T-helper 2 cell treated with Interferon-gamma antibody and Interleukin-4, amounts not matched to agents 5 μg/mL and 100 μg/mL, for 36 hours (primary cell): ENCODE measurements at regions not wholly inside any gene's neighbourhood (a gene's known extent, or its start where the extent isn't known, plus 50 kb on each side); places are given as distances from the start of the nearest gene placed in this dataset.
"Not testable (repeated sequence)": the region's sequence is repeated elsewhere in the genome, so short reads cannot be mapped to it uniquely, and the experiment has no call there.

Experiments
- DNase-seq: peaks from one replicate; pipeline ENCODE4 v3.0.0; 2021; ENCODE audit warnings: low spot score
- H3K27ac Mint-ChIP-seq: one replicate; pipeline ENCODE4 v1.8.0; 2021; ENCODE audit warnings: mild to moderate bottlenecking, mixed read lengths
- H3K27me3 Mint-ChIP-seq: one replicate; pipeline ENCODE4 v1.8.0; 2021; ENCODE audit warnings: low read depth, mixed read lengths
- H3K36me3 Mint-ChIP-seq: one replicate; pipeline ENCODE4 v1.8.0; 2021; ENCODE audit warnings: low read depth, mixed read lengths
- H3K4me1 Mint-ChIP-seq: one replicate; pipeline ENCODE4 v1.8.0; 2021; ENCODE audit warnings: low read depth, mixed read lengths
- H3K4me3 Mint-ChIP-seq: one replicate; pipeline ENCODE4 v1.8.0; 2022; ENCODE audit warnings: mild to moderate bottlenecking, moderate library complexity, mixed read lengths
- H3K9me3 Mint-ChIP-seq: one replicate; pipeline ENCODE4 v1.8.0; 2021; ENCODE audit warnings: mixed read lengths

DNA sequence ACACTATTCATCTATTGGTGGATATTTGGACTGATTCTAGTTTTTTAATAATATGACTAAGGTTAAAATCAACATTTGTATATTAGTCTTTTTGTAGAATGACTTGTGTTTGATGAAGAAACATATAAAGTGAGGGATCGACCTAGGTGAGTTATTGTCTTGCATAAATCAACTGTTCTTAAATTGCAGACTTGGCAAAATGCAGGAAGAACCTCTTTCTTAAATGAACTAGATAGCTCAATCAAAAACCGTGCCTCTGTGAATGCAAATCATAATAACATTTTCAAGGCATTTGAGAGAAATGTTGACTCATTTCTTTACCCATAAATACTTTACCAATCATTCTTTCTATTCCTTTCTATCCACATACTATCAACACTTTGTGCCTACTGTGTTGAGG lies 101.5 kb upstream of the ANK3 start:
- no peak overlapping the region for H3K4me3 Mint-ChIP-seq
- no peak for DNase-seq
- peaks cover 9% of the 10 kb centered on the region for H3K4me1 Mint-ChIP-seq
- H3K27ac Mint-ChIP-seq: no peak overlapping the region
- no peaks in the 10 kb centered on the region for H3K36me3 Mint-ChIP-seq
- H3K9me3 Mint-ChIP-seq: no peaks in the 10 kb centered on the region
- no peaks in the 10 kb centered on the region for H3K27me3 Mint-ChIP-seq

DNA sequence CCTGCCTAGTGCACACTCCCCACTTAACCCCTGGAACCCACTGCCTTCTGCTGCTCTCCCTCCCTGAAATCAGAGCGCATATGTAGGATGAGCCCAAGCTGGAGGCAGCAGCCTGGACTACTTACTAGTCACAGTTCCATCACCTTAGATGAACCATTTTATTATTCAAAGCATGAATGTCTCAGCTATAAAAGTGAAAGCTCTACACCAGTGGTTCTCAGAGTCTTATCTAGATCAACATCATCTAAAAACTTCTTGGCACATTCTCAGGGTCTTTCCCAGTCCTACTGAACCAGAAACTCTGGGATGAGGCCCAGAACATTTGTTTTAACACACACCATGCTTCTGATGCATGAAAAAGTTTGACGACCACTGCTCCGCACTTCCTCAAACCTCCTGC lies 100.3 kb upstream of the ANK3 start:
- peaks cover 9% of the 10 kb centered on the region for H3K4me1 Mint-ChIP-seq
- DNase-seq: no peak
- no peaks in the 10 kb centered on the region for H3K27me3 Mint-ChIP-seq

DNA sequence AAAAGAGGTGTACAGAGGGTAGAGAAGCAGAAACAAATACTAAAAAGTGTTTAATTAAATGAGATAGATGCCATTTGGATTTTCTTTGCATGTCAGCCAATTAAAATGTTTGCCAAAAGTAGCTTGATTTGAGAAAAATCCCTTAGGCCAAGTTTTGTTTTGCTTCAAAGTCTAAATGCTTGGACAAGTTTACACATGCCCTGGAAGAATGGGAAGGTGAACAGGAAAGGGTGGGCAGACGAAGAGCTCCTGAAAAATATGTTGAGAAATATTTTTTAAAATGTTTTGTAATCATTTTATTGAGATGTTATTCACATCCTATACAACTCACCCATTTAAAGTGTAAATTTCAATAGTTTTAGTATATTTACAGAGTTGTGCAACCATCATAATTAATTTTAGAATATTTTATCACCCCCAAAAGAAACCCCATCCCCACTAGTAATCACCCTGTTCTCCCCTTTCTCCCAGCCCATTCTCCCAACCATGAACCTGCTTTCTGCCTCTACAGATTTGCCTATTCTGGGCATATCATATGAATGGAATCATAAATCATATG lies 98.5 kb upstream of the ANK3 start:
- peaks cover 8% of the 10 kb centered on the region for H3K4me1 Mint-ChIP-seq
- H3K9me3 Mint-ChIP-seq: no peaks in the 10 kb centered on the region
- no peaks in the 10 kb centered on the region for H3K27me3 Mint-ChIP-seq
- H3K4me3 Mint-ChIP-seq: no peak overlapping the region
- no peaks in the 10 kb centered on the region for H3K36me3 Mint-ChIP-seq
- no peak overlapping the region for H3K27ac Mint-ChIP-seq
- no peak for DNase-seq

More for the DNA sequence above, 100.3 kb upstream of the ANK3 start:
- Mint-ChIP-seq H3K36me3 (no peaks in the 10 kb centered on the region), H3K4me3 (no peak overlapping the region), H3K9me3 (no peaks in the 10 kb centered on the region), H3K27ac (no peak overlapping the region)

DNA sequence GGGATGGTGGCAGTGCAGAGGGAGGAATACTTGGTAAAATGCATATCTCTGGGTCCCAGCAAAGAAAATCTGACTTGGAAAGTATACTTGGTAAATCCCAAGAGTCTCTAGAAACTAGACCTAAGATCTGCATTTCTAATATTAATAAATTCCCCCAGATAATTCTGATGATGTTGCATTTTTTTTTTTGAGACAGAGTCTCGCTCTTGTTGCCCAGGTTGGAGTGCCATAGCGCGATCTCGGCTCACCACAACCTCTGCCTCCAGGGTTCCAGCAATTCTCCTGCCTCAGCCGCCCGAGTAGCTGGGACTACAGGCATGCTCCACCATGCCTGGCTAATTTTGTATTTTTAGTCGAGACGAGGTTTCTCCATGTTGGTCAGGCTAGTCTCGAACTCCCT lies 97.9 kb upstream of the ANK3 start:
- Mint-ChIP-seq H3K4me1 (peaks cover 6% of the 10 kb centered on the region), H3K36me3 (no peaks in the 10 kb centered on the region), H3K27me3 (no peaks in the 10 kb centered on the region), H3K4me3 (no peak overlapping the region), H3K27ac (no peak overlapping the region), H3K9me3 (no peaks in the 10 kb centered on the region)
- no peak for DNase-seq

DNA sequence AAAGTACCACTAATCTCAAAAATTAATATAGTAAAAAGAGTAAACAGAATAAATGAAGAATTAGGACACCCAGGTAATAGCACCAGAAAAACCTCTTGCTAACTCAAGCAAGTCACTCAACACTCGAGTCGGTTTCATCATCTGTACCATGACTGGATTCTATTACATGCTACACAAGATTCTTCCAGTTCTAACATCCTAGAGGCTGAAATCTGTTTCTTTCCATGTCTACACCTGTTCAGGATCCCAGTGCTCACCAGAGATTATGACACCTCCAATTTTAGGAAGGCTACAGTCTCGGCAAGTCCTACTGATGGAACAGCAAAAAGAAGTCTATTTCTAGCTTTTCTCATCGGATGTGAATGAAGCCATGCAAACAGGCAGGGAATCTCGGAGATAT lies 95.3 kb upstream of the ANK3 start:
- Mint-ChIP-seq H3K27ac (no peak overlapping the region), H3K36me3 (no peaks in the 10 kb centered on the region), H3K4me3 (no peak overlapping the region), H3K9me3 (no peaks in the 10 kb centered on the region), H3K27me3 (no peaks in the 10 kb centered on the region), H3K4me1 (peaks cover 4% of the 10 kb centered on the region)
- no peak for DNase-seq

DNA sequence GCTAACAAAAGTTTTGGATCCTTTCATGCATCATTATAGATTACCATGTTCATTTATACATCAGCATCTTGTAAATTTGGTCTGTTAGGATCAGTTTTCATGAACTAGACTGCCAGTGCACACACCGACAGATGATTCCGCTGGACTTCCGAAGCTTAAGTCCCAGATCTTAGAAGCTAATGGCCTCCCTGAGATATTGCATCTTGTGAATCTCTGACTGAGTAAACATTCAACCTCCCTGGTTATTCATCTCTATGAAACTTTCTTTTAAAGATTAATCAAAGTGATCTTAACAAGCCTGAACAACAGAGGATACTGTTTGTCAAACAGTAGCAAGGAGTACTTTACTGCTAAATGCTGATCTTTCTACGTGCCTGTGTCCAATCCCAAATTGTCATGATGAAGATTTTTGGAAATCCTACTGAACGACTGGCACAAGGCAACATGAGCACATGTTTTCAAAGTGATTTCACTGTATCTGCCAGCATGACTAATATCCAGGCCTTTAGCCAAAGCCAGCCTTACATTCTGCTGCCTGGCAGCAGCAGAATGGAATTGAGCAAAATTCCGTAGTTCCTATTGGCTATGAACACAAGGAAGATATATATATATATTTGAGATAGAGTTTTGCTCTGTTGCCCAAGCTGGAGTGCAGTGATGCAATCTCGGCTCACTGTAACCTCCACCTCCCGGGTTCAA lies 91.3 kb upstream of the ANK3 start:
- H3K27me3 Mint-ChIP-seq: no peaks in the 10 kb centered on the region
- no peak overlapping the region for H3K4me3 Mint-ChIP-seq
- H3K27ac Mint-ChIP-seq: no peak overlapping the region
- peaks cover 5% of the 10 kb centered on the region for H3K4me1 Mint-ChIP-seq
- DNase-seq: no peak
- H3K36me3 Mint-ChIP-seq: no peaks in the 10 kb centered on the region
- no peaks in the 10 kb centered on the region for H3K9me3 Mint-ChIP-seq

DNA sequence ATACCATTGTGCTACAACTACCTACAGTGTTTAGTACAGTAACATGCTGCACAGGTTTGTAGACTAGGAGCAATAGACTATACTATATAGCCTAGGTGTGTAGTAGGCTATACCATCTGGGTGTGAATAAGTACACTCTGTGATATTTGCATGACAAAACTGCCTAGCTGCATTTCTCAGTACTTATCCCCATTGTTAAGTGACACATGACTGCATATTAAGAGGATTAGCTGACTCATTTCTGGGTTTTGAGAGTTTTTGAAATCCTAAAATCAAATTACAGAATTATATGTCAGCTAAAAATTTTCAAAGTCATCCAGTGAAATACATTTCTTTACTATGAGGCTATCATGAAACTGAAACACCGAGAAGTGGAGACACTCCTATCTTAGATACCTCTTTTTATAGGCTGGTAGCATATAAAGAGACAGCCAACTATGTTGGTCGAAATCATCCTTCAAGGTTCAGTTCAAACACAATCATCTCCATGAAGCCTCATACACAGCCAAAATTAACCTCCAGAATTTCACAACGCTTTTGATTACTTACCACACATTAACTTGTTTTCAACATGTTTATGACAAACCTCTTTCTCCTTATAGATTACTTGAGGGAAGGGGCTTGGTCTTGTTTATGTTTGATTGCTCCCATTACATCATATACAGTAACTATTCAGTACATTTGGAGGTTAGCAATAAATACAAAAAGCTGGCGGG lies 89.8 kb upstream of the ANK3 start:
- Mint-ChIP-seq H3K9me3 (no peaks in the 10 kb centered on the region), H3K4me3 (no peak overlapping the region), H3K36me3 (no peaks in the 10 kb centered on the region), H3K27ac (no peak overlapping the region), H3K27me3 (no peaks in the 10 kb centered on the region), H3K4me1 (peaks cover 5% of the 10 kb centered on the region)
- DNase-seq: no peak

DNA sequence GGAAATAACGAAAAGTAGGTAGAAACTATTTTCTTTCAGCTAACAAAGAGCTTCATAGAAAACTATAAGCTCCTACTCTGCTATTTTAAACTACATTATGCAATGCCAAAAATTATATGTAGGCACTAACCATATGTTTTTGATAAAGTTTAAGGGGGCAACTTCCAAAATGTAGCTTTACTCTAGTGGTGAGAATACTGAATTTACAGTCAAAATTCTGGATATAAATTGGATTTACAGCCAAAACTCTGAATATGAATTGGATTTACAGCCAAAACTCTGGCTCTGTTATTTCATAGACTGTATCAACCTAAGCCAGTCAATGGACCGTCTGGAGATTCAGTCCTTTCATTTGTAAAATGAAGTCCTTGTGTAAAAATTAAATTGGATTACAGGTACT lies 86.8 kb upstream of the ANK3 start:
- Mint-ChIP-seq H3K36me3 (no peaks in the 10 kb centered on the region), H3K9me3 (no peaks in the 10 kb centered on the region), H3K4me3 (no peak overlapping the region), H3K4me1 (peaks cover 5% of the 10 kb centered on the region), H3K27me3 (no peaks in the 10 kb centered on the region), H3K27ac (no peak overlapping the region)
- DNase-seq: no peak

DNA sequence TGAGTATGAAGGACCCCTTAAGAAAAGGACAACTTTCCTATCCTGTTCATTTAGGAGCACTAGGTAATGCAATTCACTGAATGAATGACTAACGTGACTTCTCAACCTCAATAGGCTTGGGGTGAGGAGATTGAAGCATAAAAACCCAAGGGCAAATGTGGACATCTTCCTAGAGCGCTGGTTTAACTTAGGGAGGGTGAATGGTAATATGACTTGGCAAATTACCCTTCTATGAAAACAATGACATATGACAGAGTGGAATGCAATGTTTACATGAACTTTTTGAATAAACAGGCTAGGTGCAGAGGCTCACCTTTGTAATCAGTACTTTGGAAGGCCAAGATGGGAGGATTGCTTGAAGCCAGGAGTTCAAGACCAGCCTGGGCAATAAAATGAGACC lies 83.9 kb upstream of the ANK3 start:
- no peaks in the 10 kb centered on the region for H3K4me1 Mint-ChIP-seq
- no peaks in the 10 kb centered on the region for H3K27me3 Mint-ChIP-seq
- H3K9me3 Mint-ChIP-seq: no peaks in the 10 kb centered on the region
- no peaks in the 10 kb centered on the region for H3K36me3 Mint-ChIP-seq
- no peak for DNase-seq
- H3K4me3 Mint-ChIP-seq: no peak overlapping the region
- H3K27ac Mint-ChIP-seq: no peak overlapping the region

DNA sequence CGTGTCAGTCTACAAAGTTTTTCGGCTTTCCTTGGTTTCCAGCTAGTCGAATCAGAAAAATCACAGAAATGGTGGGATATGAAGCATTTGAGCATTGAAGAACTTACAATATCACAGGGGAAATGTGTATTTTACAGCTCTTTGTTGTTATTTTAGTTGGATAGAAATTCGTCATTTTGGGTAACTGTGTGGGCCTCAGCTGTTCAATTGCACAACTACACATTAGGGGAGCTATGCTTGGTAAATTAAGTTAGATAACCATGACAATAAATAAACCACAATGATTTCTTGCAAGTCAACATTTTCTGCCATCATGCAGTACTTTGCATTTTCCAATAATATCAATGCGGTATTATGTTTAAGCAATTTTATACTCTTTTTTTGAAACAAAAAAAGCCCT lies 80.4 kb upstream of the ANK3 start:
- H3K4me1 Mint-ChIP-seq: no peaks in the 10 kb centered on the region
- no peaks in the 10 kb centered on the region for H3K9me3 Mint-ChIP-seq
- no peaks in the 10 kb centered on the region for H3K36me3 Mint-ChIP-seq
- H3K4me3 Mint-ChIP-seq: no peak overlapping the region
- H3K27me3 Mint-ChIP-seq: no peaks in the 10 kb centered on the region
- DNase-seq: no peak
- no peak overlapping the region for H3K27ac Mint-ChIP-seq

DNA sequence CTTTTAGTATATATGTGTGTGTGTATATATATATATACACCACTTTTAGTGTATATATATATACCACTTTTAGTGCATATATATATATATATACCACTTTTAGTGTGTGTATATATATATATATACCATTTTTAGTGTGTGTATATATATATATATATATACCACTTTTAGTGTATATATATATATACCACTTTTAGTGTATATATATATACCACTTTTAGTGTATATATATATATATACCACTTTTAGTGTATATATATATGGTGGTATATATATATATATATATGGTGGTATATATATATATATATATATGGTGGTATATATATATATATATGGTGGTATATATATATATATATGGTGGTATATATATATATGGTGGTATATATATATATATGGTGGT lies 79.5 kb upstream of the ANK3 start:
- H3K27me3 Mint-ChIP-seq, H3K27ac Mint-ChIP-seq, H3K4me1 Mint-ChIP-seq, DNase-seq, H3K36me3 Mint-ChIP-seq, H3K9me3 Mint-ChIP-seq, H3K4me3 Mint-ChIP-seq: not testable (repeated sequence)

DNA sequence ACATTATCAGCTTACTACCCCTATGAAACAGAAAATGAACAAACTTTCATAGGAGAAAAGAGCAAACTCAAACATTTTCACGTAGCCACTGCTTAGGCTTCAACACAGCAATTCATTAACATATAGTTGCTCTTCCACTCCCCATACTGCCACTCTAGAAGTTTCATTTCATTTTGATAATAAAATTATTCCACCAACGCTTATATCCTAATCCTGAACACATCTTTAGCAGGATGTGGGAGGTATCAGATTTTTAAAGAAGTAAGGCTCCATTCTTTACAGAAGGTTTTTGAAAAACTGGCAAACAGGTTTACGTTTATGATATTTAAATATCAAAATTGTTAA lies 77.5 kb upstream of the ANK3 start:
- H3K27me3 Mint-ChIP-seq: no peaks in the 10 kb centered on the region
- H3K36me3 Mint-ChIP-seq: no peaks in the 10 kb centered on the region
- DNase-seq: no peak
- no peak overlapping the region for H3K27ac Mint-ChIP-seq
- H3K9me3 Mint-ChIP-seq: no peaks in the 10 kb centered on the region
- H3K4me1 Mint-ChIP-seq: no peaks in the 10 kb centered on the region
- H3K4me3 Mint-ChIP-seq: no peak overlapping the region

DNA sequence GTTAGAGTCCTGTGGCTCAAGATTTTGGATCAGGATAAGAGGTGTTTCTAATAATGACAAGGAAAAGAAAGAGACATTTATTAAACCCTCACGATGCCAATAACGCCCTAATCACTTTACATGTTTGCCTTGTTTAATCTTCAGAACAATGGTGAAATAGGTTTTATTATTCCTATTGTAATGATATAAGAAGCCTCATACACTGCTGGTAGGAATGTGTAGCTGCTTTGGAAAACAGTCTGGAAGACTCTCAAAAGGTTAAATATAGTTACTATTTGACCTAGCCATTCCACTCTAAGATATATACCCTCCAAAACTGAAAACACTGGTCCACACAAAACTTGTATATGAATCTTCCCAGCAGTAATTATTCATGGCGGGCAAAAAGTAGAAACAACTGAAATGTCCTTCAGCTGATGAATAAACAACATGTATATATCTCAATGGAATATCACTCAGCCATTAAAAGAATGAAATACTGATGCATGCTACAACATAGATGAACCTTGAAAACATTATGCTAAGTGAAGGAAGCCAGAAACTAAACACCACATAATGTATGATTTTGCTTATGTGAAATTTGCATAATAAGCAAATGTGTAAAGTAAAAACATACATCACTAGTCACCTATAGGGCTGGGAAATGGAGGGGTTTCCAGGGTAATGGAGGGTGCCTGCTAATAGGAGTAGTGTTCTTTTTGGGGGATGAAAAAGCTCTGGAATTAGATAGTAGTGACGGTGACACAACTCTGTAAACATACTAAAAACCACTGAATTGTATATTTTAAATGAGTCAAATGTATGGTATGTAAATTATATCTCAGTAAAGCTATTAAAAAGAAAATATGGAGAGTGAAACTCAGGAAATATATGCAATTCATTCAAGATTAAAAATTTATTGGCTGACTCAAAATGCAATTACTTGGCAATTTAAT lies 76.9 kb upstream of the ANK3 start:
- Mint-ChIP-seq H3K36me3 (no peaks in the 10 kb centered on the region), H3K4me3 (no peak overlapping the region), H3K27me3 (no peaks in the 10 kb centered on the region), H3K4me1 (no peaks in the 10 kb centered on the region), H3K9me3 (no peaks in the 10 kb centered on the region), H3K27ac (no peak overlapping the region)
- DNase-seq: no peak

DNA sequence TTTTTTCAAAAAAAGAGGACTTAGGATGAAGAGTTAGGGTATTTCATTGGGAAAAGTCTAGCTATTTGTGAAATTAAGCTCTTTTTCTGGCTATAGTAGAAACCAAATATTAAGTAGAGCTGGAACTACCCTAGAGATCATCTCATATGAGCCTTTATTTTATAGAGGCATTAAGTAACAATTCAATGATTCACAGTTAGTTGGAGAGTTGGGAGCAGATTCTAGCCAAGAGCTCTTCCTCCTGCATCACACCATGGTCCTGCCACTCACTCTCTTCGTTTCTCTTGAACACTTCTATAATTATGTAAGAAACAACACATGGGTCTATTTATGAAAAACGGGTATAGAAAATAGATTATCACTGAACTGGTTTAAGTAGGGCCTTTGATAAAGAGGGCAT lies 76.1 kb upstream of the ANK3 start:
- Mint-ChIP-seq H3K4me3 (no peak overlapping the region), H3K27me3 (no peaks in the 10 kb centered on the region), H3K9me3 (no peaks in the 10 kb centered on the region), H3K36me3 (no peaks in the 10 kb centered on the region), H3K4me1 (no peaks in the 10 kb centered on the region), H3K27ac (no peak overlapping the region)
- DNase-seq: no peak
